Upper lobe of left lung (tissue), 6 donors: ENCODE measurements at regions not wholly inside any gene's neighbourhood (a gene's known extent, or its start where the extent isn't known, plus 50 kb on each side); places are given as distances from the start of the nearest gene placed in this dataset.

Source experiments
- ATAC-seq, 2 donors: fragments of 200-7000 bp; cut with Tn5 transposase; one replicate each; pipeline ENCODE4 v1.9.1; 2022; ENCODE audit warnings: mild to moderate bottlenecking in 2 of 2, moderate library complexity in 2 of 2; ENCODE audit not compliant: low FRiP score in 2 of 2
- DNase-seq, 2 donors: peaks; one replicate each; pipeline ENCODE4 v3.0.0-alpha.2; 2019 to 2020
- H3K27ac ChIP-seq, 4 donors: fragments of 200-600 bp; sonication (generic); one replicate each; pipeline ENCODE4 v1.5.1; 2016 to 2019
- H3K27me3 ChIP-seq, 4 donors: fragments of 200-600 bp; sonication (generic); one replicate each; pipeline ENCODE4 v1.5.1; 2017 to 2019
- H3K36me3 ChIP-seq, 4 donors: fragments of 200-600 bp; sonication (generic); one replicate each; pipeline ENCODE4 v1.5.1; 2016 to 2019
- H3K4me1 ChIP-seq, 4 donors: fragments of 200-600 bp; sonication (generic); one replicate each; pipeline ENCODE4 v1.5.1; 2018 to 2019
- H3K4me3 ChIP-seq, 4 donors: fragments of 200-600 bp; sonication (generic); one replicate each; pipeline ENCODE4 v1.5.1; 2017 to 2019; ENCODE audit warnings: mild to moderate bottlenecking in 2 of 4, moderate library complexity in 1 of 4
- H3K9me3 ChIP-seq, 4 donors: fragments of 200-600 bp; sonication (generic); one replicate each; pipeline ENCODE4 v1.5.1; 2018 to 2019
- EP300 ChIP-seq, 4 donors: sonication (generic); formaldehyde crosslinking; IDR thresholded peaks; one replicate each; pipeline ENCODE4 v1.5.1; 2017; ENCODE audit warnings: antibody characterized with exemption in 4 of 4, control low read depth in 2 of 4
- POLR2A ChIP-seq, 4 donors: fragments of 450-650 bp; IDR thresholded peaks; one replicate each; pipeline ENCODE4 v1.5.1; 2016 to 2017; ENCODE audit warnings: antibody characterized with exemption in 4 of 4, mild to moderate bottlenecking in 2 of 4
- POLR2AphosphoS5 ChIP-seq, 2 donors: sonication (generic); formaldehyde crosslinking; IDR thresholded peaks; one replicate each; pipeline ENCODE4 v1.5.1; 2017; ENCODE audit warnings: antibody characterized with exemption in 2 of 2
- WGBS, 2 donors: methylation state at CpG; one replicate each; pipeline ENCODE4 v1.1.5; 2017 to 2018; 5-methylcytosine and 5-hydroxymethylcytosine counted together
- TF ChIP-seq, protein P1 (sequence below), 6 experiments: fragments of 450-650 bp in 4 of 6; fragments of 200-600 bp in 2 of 6; sonication (generic) in 2 of 6; IDR thresholded peaks; one replicate each; pipeline ENCODE4 v1.5.1; 2016 to 2019; ENCODE audit warnings: antibody characterized with exemption in 6 of 6
- donor health status: DM: no; HTN: no; CAD: no; lungs with moderate emphysema.
- donor health status: DM: no; HTN: yes; CAD: no; lungs with severe emphysema.

DNA sequence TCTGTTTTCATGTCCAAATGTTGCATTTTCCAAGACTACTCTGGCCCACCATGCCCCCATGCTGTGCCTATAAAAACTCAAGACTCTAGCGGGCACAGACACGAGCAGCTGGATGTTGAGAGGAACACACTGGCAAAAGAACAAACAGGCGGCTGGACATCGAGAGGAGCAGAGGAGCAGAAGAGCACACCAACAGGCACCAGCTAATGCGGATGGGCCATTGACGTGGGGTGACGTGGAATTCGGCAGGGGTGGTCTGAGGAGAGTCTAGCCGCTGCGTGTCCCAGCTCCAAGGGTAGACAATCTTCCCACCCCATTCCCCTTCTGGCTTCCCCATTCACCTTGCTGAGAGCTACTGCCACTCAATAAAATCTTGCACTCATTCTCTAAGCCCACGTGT, 54.4 kb upstream of the SMIM30 start:
- H3K27ac ChIP-seq = no peak overlapping the region
- H3K4me1 ChIP-seq = no peaks in the 10 kb centered on the region
- H3K27me3 ChIP-seq = no peaks in the 10 kb centered on the region
- H3K9me3 ChIP-seq = no peaks in the 10 kb centered on the region
- 92 to 95% methylated on average over 11 of the region's 11 CpGs for WGBS, 2 donors
- ATAC-seq (no peak), DNase-seq (peak in 1 of 2 donors; percentile 5)
- no peaks in the 10 kb centered on the region for H3K36me3 ChIP-seq
- TF ChIP-seq EP300 (IDR thresholded peaks at IDR 0.05) (no peak), POLR2A (IDR thresholded peaks at IDR 0.05) (no peak), POLR2AphosphoS5 (IDR thresholded peaks at IDR 0.05) (no peak)
- TF ChIP-seq, protein P1, sequence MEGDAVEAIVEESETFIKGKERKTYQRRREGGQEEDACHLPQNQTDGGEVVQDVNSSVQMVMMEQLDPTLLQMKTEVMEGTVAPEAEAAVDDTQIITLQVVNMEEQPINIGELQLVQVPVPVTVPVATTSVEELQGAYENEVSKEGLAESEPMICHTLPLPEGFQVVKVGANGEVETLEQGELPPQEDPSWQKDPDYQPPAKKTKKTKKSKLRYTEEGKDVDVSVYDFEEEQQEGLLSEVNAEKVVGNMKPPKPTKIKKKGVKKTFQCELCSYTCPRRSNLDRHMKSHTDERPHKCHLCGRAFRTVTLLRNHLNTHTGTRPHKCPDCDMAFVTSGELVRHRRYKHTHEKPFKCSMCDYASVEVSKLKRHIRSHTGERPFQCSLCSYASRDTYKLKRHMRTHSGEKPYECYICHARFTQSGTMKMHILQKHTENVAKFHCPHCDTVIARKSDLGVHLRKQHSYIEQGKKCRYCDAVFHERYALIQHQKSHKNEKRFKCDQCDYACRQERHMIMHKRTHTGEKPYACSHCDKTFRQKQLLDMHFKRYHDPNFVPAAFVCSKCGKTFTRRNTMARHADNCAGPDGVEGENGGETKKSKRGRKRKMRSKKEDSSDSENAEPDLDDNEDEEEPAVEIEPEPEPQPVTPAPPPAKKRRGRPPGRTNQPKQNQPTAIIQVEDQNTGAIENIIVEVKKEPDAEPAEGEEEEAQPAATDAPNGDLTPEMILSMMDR (IDR thresholded peaks at IDR 0.05) = no peak
- H3K4me3 ChIP-seq = no peak overlapping the region

DNA sequence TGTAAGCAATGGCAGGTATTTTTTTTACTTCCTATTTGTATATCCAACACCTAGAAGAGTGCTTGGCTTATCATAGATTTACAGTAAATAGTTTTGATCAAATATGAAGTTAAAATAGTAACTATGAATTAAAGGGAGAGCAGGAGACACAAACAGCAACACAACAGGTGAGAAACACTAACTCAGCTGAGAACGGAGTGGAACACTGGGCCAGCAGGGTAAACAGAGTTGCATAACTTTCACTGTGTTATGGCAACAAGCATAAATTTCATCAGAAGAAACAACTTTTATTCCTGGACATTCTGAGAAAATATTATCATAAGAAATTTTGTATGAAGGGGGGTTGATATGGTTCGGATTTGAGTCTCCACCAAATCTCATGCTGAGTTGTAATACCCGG, 52.2 kb upstream of the SMIM30 start:
- H3K4me3 ChIP-seq = no peak overlapping the region
- H3K4me1 ChIP-seq = no peaks in the 10 kb centered on the region
- no peak for ATAC-seq
- TF ChIP-seq POLR2AphosphoS5 (IDR thresholded peaks at IDR 0.05) = no peak
- no peak for TF ChIP-seq POLR2A (IDR thresholded peaks at IDR 0.05)
- TF ChIP-seq EP300 (IDR thresholded peaks at IDR 0.05) = no peak
- TF ChIP-seq, protein P1 (IDR thresholded peaks at IDR 0.05) = no peak
- WGBS, 2 donors = 48 to 62% methylated on average over 3 of the region's 3 CpGs
- DNase-seq = no peak
- H3K36me3 ChIP-seq = no peaks in the 10 kb centered on the region
- H3K27ac ChIP-seq = no peak overlapping the region
- no peaks in the 10 kb centered on the region for H3K9me3 ChIP-seq
- no peaks in the 10 kb centered on the region for H3K27me3 ChIP-seq
